IPS DF 4.7 (cell line): ENCODE measurements at regions not wholly inside any gene's neighbourhood (a gene's known extent, or its start where the extent isn't known, plus 50 kb on each side); places are given as distances from the start of the nearest gene placed in this dataset.
A peak's percentile ranks its signal among the peaks of the same experiment; 100 is the strongest.

Experiments used
- DNase-seq: peaks from one replicate; pipeline ENCODE4 v3.0.0-alpha.2; 2013; ENCODE audit warnings: low spot score; ENCODE audit errors: extremely low read depth

DNA sequence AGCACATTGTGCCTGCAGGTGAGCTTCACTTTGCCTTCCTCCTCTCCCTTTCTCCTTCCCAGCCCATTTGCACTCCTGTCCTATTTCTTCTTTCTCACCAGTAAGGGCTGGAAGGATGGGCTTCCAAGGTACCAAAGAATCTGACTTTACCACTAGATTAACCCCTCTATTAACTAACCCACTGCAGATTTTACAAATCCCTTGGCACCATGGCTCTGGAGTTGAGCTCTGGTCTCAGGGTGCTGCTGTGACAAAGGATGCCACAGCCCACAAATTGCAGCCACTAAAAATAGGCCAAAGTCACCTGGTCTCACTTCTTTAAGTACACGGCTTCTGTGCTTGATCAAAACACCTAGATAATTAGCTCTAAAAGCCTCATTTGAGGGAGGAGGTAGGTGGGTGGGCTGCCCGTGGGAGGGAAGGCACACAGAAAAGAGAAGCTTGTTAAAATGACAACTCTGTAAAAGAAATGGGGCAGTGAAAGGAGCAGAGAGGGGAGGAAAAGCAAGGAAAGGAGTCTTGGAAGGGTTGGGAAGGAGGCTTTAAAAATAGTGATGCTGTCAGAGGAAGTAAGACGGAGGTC is 327.4 kb downstream of the DRD1 start:
- no peak for DNase-seq

- DNase-seq, result no peak
Observed at GRCh38 chr5:175115831-175116230, 328.2 kb downstream of the DRD1 start.

GRCh38 chr5:175113947-175114346 is 330.0 kb downstream of the DRD1 start:
- DNase-seq, result no peak

- no peak for DNase-seq
Observed at GRCh38 chr5:175109058-175109755, 334.8 kb downstream of the DRD1 start.

DNA sequence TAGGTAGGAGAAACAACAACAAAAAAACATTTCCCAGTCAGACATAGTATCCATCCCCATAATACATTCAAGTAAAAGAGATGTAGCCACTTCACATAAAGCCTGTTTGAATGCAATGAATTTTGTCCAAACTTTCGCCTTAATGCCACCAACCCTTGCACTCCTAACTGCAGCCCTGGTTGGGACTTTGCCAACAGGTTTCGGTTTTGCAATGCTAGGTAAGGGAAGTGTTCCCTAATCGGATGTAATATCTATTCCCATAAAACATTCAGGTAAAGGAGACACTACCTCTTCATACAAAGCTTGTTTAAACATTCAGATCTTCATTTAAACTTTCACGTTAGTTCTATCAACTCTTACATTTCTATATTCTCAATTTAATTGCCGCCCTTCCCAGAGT is 336.1 kb downstream of the DRD1 start:
- no peak for DNase-seq

DNA sequence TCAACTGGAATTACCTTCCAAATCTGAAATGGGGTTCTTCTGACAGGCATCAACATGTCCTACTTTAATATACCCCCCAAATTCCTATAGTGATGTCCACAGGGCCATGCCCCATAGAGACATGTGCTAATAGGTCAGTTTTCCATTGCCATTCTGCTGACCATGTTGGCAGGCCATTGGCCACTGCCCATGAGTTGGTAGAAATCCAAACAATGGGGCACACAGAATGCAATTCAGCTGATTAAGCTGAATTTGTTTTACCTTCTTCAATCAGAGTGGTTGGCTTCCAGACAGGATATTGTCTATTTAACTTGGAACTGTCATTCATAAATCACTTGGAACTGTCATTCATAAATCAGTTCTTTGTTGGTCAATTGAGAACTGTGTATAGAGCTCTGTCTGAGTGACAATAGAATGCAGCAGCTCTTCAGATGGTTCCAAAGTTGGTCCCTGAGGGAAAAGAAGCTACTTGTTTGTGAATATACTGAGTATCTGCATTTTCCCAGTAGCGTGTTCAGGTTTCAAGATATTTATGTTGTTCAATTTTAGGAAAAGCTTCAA is 336.9 kb downstream of the DRD1 start:
- no peak for DNase-seq

- no peak for DNase-seq
Observed at GRCh38 chr5:175104677-175105076, 339.3 kb downstream of the DRD1 start.

DNA sequence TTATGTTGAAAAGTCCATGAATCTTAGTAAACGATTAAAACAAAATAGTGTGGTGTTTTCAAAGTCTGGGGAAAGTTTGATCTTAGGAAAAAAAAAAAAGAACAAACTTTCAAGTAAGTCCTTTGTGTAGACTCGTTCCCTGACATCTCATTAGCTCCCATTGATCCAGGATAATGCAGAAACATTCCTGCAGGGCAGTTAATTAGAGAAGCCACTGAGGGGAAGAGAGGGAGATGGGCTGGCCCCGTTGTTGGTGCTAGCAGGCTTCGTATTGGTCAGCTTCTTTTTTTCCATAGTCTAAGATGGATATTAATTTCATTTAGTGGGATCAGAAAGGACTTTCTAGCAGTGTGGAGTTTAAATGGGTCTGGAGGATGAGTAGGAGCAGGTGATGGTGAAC is 340.2 kb downstream of the DRD1 start:
- no peak for DNase-seq

DNA sequence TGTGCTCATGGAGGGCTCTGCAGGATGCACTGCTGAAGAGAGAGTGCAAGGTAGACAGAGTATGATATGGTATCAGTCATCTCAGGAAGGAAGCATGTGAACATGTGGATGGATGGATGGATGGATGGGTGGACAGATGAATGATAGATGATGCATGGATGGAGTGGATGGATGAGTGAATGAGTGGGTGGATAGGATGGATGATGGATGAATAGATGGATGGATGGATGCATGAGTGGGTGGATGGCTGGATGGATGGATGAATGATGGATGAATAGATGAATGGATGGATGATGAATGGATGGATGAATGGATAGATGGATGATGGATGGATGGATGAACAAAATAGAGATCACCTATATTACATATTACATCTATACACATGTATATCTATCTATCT is 341.3 kb downstream of the DRD1 start:
- no peak for DNase-seq

DNA sequence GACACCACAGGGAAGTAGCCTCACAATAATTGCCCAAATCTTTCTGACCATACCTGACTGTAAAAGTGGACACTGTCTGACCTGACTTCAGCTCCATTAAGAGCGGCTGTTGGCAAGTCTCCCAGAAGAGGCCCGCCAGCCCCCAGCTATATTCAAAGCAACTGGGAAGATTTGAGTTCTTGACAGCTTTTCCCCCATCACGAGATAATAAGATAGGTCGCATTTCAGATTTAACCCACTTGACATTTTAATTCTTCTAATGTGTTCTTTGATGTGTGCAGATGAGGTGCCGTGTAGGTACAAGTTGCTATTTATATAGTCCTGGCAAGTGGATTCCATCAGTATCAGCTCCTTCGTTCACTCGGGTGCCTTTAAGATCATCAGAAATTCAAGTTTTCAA is 345.7 kb downstream of the DRD1 start:
- DNase-seq, result no peak

- DNase-seq, result no peak
Observed at GRCh38 chr5:175096469-175097165, 347.4 kb downstream of the DRD1 start.

DNA sequence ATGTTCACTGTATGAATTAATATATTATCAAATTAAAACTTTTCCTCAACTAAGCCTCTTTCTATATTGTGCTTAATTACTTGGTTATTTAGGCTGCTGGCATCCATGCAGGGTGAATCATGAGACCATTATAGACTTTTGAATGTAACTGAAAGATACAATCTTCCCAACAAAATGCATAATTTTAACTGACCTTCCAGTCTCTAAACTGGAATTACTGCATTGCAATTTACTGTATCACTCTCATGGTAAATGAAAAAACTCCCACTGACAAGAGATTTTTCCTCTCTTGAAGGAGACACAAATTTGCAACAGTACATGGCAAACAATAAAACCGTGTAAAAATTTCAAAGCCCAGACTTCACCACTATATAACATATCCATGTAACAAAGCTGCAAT is 349.5 kb downstream of the DRD1 start:
- no peak for DNase-seq

DNA sequence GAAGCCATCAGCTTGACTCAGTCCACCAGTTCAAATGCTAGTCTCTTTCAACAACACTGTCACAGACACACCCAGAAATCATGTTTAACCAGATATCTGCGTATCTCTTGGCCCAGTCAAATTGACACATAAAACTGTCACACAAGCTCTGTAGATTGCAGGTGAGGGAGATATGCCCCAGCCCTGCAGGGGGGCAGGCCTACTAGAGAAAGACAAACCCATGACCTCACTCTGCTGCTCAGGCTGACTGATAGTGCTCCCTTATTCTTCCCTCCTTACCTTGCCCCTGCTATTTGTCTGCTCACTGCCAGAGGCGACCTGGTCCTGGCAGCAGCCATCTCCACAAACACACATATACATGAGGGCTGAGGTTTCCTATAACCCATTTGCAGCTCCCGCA is 351.3 kb downstream of the DRD1 start:
- no peak for DNase-seq

GRCh38 chr5:175088963-175089362 is 355.0 kb downstream of the DRD1 start:
- DNase-seq, result no peak

DNA sequence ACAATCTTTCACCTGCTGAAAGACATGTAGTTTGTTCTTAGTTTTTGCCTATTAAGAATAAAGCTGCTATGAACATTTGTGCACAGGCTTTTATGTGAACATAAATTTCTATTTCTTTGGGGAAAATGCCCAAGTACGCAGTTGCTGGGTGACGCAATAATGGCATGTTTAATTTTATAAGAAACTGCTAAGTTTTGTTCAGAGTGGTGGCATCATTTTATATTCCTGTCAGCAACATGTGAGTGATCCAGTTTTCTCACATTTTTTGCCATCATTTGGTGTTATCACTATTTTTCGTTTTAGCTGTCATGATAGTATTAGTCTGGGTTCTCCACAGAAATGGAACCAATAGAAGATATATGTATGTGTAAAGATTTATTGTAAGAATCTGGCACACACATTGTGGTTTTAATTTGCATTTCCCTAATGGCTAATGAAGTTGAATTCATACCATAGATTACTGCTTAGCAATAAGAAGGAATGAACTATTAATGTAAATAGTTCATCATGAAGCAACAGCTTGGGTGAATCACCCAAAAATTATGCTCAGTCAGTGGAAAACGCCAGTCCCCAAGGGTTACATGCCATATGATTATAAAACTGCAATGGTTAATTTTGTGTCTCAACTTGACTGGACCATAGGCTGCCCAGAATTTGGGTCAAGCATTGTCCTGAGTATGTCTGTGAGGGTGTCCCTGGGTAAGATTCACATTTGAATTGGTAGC is 358.6 kb downstream of the MSX2 start:
- no peak for DNase-seq

- no peak for DNase-seq
Observed at GRCh38 chr5:175082346-175082745, 358.0 kb downstream of the MSX2 start.

DNA sequence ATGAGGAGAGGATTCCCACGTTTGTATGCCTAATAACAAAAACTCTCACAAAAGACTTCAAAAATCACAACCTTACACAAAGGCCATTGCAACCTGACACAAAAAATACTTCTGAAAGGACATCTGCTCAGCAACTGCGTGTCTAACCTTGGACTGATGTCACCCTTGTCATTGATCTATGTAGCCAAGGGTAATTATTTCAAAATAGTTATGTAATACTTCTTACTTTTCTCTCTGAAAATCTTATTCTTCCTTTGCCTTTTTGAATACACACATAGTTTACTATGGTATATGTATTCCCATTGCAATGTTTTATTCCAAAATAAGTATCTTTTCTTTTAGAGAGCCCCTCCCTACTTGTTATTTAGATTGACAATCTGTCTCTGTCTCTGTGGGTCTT is 355.3 kb downstream of the MSX2 start:
- DNase-seq, result no peak

- DNase-seq, result no peak
Observed at GRCh38 chr5:175070283-175070682, 345.9 kb downstream of the MSX2 start.

- DNase-seq, result no peak
Observed at GRCh38 chr5:175060257-175060656, 335.9 kb downstream of the MSX2 start.

- peak; percentile 38 for DNase-seq
Observed at GRCh38 chr5:175059687-175060211, 335.4 kb downstream of the MSX2 start.

GRCh38 chr5:175056831-175057230 is 332.4 kb downstream of the MSX2 start:
- no peak for DNase-seq

GRCh38 chr5:175054243-175054642 is 329.9 kb downstream of the MSX2 start:
- DNase-seq, result no peak
